Astrocyte (in vitro differentiated cells and primary cell): ENCODE measurements at regions not wholly inside any gene's neighbourhood (a gene's known extent, or its start where the extent isn't known, plus 50 kb on each side); places are given as distances from the start of the nearest gene placed in this dataset.

Experiments used
- DNase-seq: peaks from one replicate; pipeline ENCODE4 v3.0.0-alpha.2; 2010; ENCODE audit warnings: low read depth
- FAIRE-seq: peaks from 2 replicates; lab custom pipeline; 2011; peaks lifted over from hg19 to GRCh38; lab: Jason Lieb, UNC
- H2AFZ ChIP-seq: 2 replicates; pipeline ENCODE4 v1.6.0; 2012; ENCODE audit warnings: low read depth, low read length, inconsistent platforms
- H3K27ac ChIP-seq: 2 replicates; pipeline ENCODE4 v1.5.1; 2011; ENCODE audit warnings: low read depth, low read length, inconsistent platforms
- H3K27me3 ChIP-seq: 2 replicates; pipeline ENCODE4 v1.6.0; 2011; ENCODE audit warnings: low read length, inconsistent platforms; ENCODE audit not compliant: insufficient read depth
- H3K36me3 ChIP-seq: 2 replicates; pipeline ENCODE4 v1.5.1; 2011; ENCODE audit warnings: low read length, inconsistent platforms; ENCODE audit not compliant: insufficient read depth
- H3K4me1 ChIP-seq: 2 replicates; pipeline ENCODE4 v1.5.1; 2011; ENCODE audit warnings: low read length, inconsistent platforms; ENCODE audit not compliant: insufficient read depth
- H3K4me2 ChIP-seq: 2 replicates; pipeline ENCODE4 v1.6.0; 2012; ENCODE audit warnings: low read length, inconsistent platforms
- H3K4me3 ChIP-seq: 2 replicates; pipeline ENCODE4 v1.5.1; 2011; ENCODE audit warnings: low read depth, mild to moderate bottlenecking, low read length, inconsistent platforms; ENCODE audit not compliant: insufficient read depth
- H3K79me2 ChIP-seq: 2 replicates; pipeline ENCODE4 v1.6.0; 2012; ENCODE audit warnings: mild to moderate bottlenecking, low read length, inconsistent platforms; ENCODE audit not compliant: insufficient read depth
- H3K9ac ChIP-seq: 2 replicates; pipeline ENCODE4 v1.6.0; 2012; ENCODE audit warnings: mild to moderate bottlenecking, low read length, inconsistent platforms
- H3K9me3 ChIP-seq: 2 replicates; pipeline ENCODE4 v1.5.1; 2012; ENCODE audit warnings: low read depth, mild to moderate bottlenecking, low read length, inconsistent platforms; ENCODE audit not compliant: insufficient read depth
- H4K20me1 ChIP-seq: 2 replicates; pipeline ENCODE4 v1.6.0; 2012; ENCODE audit warnings: low read length, inconsistent platforms; ENCODE audit not compliant: insufficient read depth
- H3K27ac Mint-ChIP-seq: one replicate; pipeline ENCODE4 v1.8.0; 2021; ENCODE audit warnings: mild to moderate bottlenecking, mixed read lengths; ENCODE audit not compliant: unreplicated experiment
- H3K27me3 Mint-ChIP-seq: one replicate; pipeline ENCODE4 v1.8.0; 2021; ENCODE audit warnings: low read depth, mixed read lengths; ENCODE audit not compliant: unreplicated experiment
- H3K36me3 Mint-ChIP-seq: one replicate; pipeline ENCODE4 v1.8.0; 2021; ENCODE audit warnings: low read depth, mixed read lengths; ENCODE audit not compliant: unreplicated experiment
- H3K4me1 Mint-ChIP-seq: one replicate; pipeline ENCODE4 v1.8.0; 2021; ENCODE audit warnings: low read depth, mixed read lengths; ENCODE audit not compliant: unreplicated experiment
- H3K4me3 Mint-ChIP-seq: one replicate; pipeline ENCODE4 v1.8.0; 2021; ENCODE audit warnings: mild to moderate bottlenecking, moderate library complexity, mixed read lengths; ENCODE audit not compliant: unreplicated experiment
- H3K9me3 Mint-ChIP-seq: one replicate; pipeline ENCODE4 v1.8.0; 2021; ENCODE audit warnings: mild to moderate bottlenecking, mixed read lengths; ENCODE audit not compliant: unreplicated experiment
- EZH2 ChIP-seq: IDR thresholded peaks from 2 replicates; pipeline ENCODE4 v1.6.1; 2012; ENCODE audit warnings: mild to moderate bottlenecking, low read length, inconsistent platforms; ENCODE audit not compliant: insufficient read depth
- TF ChIP-seq, protein P1 (sequence below): IDR thresholded peaks from 2 replicates; pipeline ENCODE4 v1.5.1; 2011; ENCODE audit warnings: low read depth, mild to moderate bottlenecking, inconsistent platforms, low read length, moderate library complexity; ENCODE audit not compliant: insufficient read depth

DNA sequence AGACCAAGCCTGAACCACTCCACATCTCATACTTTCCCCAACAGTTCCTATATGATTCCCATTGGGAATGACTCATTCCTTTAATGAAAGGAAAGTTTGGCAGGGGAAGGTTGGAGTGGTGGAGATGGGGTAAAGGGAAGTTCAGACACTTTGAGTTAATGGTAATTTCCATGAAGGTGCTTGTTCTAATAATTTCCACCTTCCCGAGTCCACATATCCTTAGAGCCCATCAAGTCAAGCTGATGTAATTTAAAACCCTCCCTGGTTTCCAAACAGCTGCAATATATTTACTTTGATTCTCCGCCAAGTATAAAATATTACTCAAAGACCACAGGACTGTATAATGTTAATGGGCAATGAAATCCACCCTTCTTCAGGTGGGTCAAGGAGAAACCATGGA lies 95.0 kb upstream of the GALNT15 start:
- Mint-ChIP-seq H3K27me3 (no peaks in the 10 kb centered on the region), H3K4me3 (no peak overlapping the region), H3K27ac (peak overlapping the region; percentile 13), H3K9me3 (peaks cover 40% of the 10 kb centered on the region), H3K36me3 (peaks cover 9% of the 10 kb centered on the region), H3K4me1 (peaks cover 25% of the 10 kb centered on the region)
- no peaks in the 10 kb centered on the region for H3K79me2 ChIP-seq
- no peak overlapping the region for H3K9ac ChIP-seq
- no peak overlapping the region for H3K4me3 ChIP-seq
- H3K27ac ChIP-seq, result peak overlapping the region; percentile 87
- DNase-seq (peak; percentile 98), FAIRE-seq (peak; percentile 34)
- H4K20me1 ChIP-seq, result no peaks in the 10 kb centered on the region
- peaks cover 23% of the 10 kb centered on the region for H3K9me3 ChIP-seq
- peaks cover 22% of the 10 kb centered on the region for H3K4me1 ChIP-seq
- no peaks in the 10 kb centered on the region for H3K36me3 ChIP-seq
- TF ChIP-seq, protein P1, sequence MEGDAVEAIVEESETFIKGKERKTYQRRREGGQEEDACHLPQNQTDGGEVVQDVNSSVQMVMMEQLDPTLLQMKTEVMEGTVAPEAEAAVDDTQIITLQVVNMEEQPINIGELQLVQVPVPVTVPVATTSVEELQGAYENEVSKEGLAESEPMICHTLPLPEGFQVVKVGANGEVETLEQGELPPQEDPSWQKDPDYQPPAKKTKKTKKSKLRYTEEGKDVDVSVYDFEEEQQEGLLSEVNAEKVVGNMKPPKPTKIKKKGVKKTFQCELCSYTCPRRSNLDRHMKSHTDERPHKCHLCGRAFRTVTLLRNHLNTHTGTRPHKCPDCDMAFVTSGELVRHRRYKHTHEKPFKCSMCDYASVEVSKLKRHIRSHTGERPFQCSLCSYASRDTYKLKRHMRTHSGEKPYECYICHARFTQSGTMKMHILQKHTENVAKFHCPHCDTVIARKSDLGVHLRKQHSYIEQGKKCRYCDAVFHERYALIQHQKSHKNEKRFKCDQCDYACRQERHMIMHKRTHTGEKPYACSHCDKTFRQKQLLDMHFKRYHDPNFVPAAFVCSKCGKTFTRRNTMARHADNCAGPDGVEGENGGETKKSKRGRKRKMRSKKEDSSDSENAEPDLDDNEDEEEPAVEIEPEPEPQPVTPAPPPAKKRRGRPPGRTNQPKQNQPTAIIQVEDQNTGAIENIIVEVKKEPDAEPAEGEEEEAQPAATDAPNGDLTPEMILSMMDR, result no peak
- no peak for TF ChIP-seq EZH2
- H2AFZ ChIP-seq, result no peak overlapping the region
- H3K27me3 ChIP-seq, result no peaks in the 10 kb centered on the region
- peak overlapping the region; percentile 13 for H3K4me2 ChIP-seq

DNA sequence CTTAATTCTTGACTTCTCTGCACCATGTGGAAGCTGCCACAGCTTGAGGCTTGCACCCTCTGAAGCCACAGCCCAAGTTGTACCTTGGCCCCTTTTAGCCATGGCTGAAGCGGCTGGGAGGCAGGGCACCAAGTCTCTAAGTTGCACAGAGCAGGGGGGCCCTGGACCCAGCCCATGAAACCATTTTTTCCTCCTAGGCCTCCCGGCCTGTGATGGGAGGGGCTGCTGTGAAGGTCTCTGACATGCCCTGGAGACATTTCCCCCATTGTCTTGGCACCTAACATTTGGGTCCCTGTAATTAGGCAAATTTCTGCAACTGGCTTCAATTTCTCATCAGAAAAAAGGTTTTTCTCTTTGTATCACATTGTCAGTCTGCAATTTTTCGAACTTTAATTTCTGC lies 92.8 kb upstream of the GALNT15 start:
- no peak overlapping the region for H3K4me3 ChIP-seq
- Mint-ChIP-seq H3K4me1 (peaks cover 19% of the 10 kb centered on the region), H3K27me3 (no peaks in the 10 kb centered on the region), H3K27ac (no peak overlapping the region), H3K4me3 (no peak overlapping the region), H3K36me3 (peaks cover 9% of the 10 kb centered on the region), H3K9me3 (peaks cover 42% of the 10 kb centered on the region)
- no peak overlapping the region for H3K9ac ChIP-seq
- no peaks in the 10 kb centered on the region for H3K36me3 ChIP-seq
- peaks cover 28% of the 10 kb centered on the region for H3K4me1 ChIP-seq
- no peak overlapping the region for H2AFZ ChIP-seq
- H3K4me2 ChIP-seq, result no peak overlapping the region
- DNase-seq, result no peak
- H3K79me2 ChIP-seq, result no peaks in the 10 kb centered on the region
- TF ChIP-seq, protein P1, result no peak
- no peak for TF ChIP-seq EZH2
- H3K9me3 ChIP-seq, result peaks cover 20% of the 10 kb centered on the region
- H3K27me3 ChIP-seq, result no peaks in the 10 kb centered on the region
- no peak for FAIRE-seq
- no peak overlapping the region for H3K27ac ChIP-seq
- no peaks in the 10 kb centered on the region for H4K20me1 ChIP-seq

DNA sequence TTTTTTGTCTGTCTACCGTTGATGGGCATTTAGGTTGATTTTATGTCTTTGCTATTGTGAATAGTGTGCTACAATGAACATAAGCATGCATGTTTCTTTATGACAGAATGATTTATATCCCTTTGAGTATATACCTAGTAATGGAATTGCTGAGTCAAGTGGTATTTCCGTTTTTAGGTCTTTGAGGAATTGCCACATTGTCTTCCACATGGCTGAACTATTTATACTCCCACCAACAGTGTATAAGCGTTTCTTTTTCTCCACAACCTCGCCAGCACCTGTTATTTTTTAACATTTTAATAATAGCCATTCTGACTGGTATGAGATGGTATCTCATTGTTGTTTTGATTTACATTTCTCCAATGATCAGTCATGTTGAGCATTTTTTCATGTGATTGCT lies 89.6 kb upstream of the GALNT15 start:
- no peaks in the 10 kb centered on the region for H4K20me1 ChIP-seq
- Mint-ChIP-seq H3K27me3 (no peaks in the 10 kb centered on the region), H3K36me3 (peaks cover 9% of the 10 kb centered on the region), H3K4me1 (no peaks in the 10 kb centered on the region), H3K27ac (no peak overlapping the region), H3K9me3 (peaks cover 29% of the 10 kb centered on the region), H3K4me3 (no peak overlapping the region)
- peak overlapping the region; percentile 47 for H3K4me2 ChIP-seq
- DNase-seq, result peak; percentile 96
- H3K79me2 ChIP-seq, result no peaks in the 10 kb centered on the region
- H3K27me3 ChIP-seq, result no peaks in the 10 kb centered on the region
- no peaks in the 10 kb centered on the region for H3K36me3 ChIP-seq
- H2AFZ ChIP-seq, result no peak overlapping the region
- TF ChIP-seq, protein P1, result no peak
- no peak for TF ChIP-seq EZH2
- peaks cover 16% of the 10 kb centered on the region for H3K9me3 ChIP-seq
- H3K9ac ChIP-seq, result peak overlapping the region; percentile 22
- peaks cover 23% of the 10 kb centered on the region for H3K4me1 ChIP-seq
- no peak for FAIRE-seq
- H3K4me3 ChIP-seq, result no peak overlapping the region
- H3K27ac ChIP-seq, result peak overlapping the region; percentile 71
